Mammary epithelial cell (primary cell): ENCODE measurements at regions not wholly inside any gene's neighbourhood (a gene's known extent, or its start where the extent isn't known, plus 50 kb on each side); places are given as distances from the start of the nearest gene placed in this dataset.

Experiments used
- EZH2 ChIP-seq: IDR thresholded peaks from 2 replicates; pipeline ENCODE4 v1.6.1; 2012; ENCODE audit warnings: low read length, inconsistent platforms, borderline replicate concordance
- TF ChIP-seq, protein P1 (sequence below), 2 donors: IDR thresholded peaks in 1 of 2; conservative IDR thresholded peaks in 1 of 2; 2 replicates each; pipeline ENCODE4 v1.5.1; 2011 to 2012; ENCODE audit warnings: inconsistent platforms in 2 of 2, low read length in 2 of 2, mild to moderate bottlenecking in 2 of 2, control low read depth in 1 of 2, low read depth in 1 of 2; ENCODE audit not compliant: insufficient read depth in 1 of 2; ENCODE audit errors: extremely low read depth in 1 of 2

DNA sequence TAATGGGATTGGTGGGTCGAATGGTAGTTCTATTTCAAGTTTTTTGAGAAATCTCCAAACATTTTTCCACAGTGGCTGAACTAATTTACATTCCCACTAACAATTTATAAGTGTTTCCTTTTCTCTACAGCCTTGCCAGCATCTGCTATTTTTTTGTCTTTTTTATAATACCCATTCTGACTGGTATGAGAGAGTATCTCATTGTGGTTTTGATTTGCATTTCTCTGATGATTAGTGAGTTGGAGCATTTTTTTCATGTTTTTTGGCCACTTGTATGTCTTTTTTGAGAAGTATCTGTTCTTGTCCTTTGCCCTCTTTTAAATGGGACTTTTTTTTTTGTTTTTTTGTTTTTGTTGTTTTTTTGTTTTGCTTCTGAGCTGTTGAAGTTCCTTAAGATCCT, 200.0 kb upstream of the GK2 start:
- TF ChIP-seq, protein P1, sequence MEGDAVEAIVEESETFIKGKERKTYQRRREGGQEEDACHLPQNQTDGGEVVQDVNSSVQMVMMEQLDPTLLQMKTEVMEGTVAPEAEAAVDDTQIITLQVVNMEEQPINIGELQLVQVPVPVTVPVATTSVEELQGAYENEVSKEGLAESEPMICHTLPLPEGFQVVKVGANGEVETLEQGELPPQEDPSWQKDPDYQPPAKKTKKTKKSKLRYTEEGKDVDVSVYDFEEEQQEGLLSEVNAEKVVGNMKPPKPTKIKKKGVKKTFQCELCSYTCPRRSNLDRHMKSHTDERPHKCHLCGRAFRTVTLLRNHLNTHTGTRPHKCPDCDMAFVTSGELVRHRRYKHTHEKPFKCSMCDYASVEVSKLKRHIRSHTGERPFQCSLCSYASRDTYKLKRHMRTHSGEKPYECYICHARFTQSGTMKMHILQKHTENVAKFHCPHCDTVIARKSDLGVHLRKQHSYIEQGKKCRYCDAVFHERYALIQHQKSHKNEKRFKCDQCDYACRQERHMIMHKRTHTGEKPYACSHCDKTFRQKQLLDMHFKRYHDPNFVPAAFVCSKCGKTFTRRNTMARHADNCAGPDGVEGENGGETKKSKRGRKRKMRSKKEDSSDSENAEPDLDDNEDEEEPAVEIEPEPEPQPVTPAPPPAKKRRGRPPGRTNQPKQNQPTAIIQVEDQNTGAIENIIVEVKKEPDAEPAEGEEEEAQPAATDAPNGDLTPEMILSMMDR (conservative IDR thresholded peaks at IDR 0.05 in 1 of 2, IDR thresholded peaks at IDR 0.05 in 1 of 2; ENCODE audit: extremely low read depth in 1 of 2, insufficient read depth in 1 of 2, low read depth in 1 of 2, low read length in 2 of 2), result no peak
- no peak for TF ChIP-seq EZH2
